Nucleus accumbens (tissue), 56 donors: ENCODE measurements at regions not wholly inside any gene's neighbourhood (a gene's known extent, or its start where the extent isn't known, plus 50 kb on each side); places are given as distances from the start of the nearest gene placed in this dataset.

Experiments
- DNase-seq, 56 donors: peaks; one replicate each; lab custom pipeline; 2025; lab: John Stamatoyannopoulos, UW

GRCh38 chrX:15985937-15986336 lies 131.3 kb upstream of the AP1S2 start:
- no peak for DNase-seq

GRCh38 chrX:15983034-15983433 lies 128.4 kb upstream of the AP1S2 start:
- no peak for DNase-seq

GRCh38 chrX:15977644-15978043 lies 123.0 kb upstream of the AP1S2 start:
- no peak for DNase-seq

GRCh38 chrX:15976396-15976795 lies 121.8 kb upstream of the AP1S2 start:
- DNase-seq = no peak

- no peak for DNase-seq
Observed at GRCh38 chrX:15973946-15974345, 119.3 kb upstream of the AP1S2 start.

- DNase-seq = peak in 43 of 56 donors; percentile 0 to 63 (median 2)
Observed at GRCh38 chrX:15973299-15973698, 118.7 kb upstream of the AP1S2 start.

GRCh38 chrX:15971696-15972095 lies 117.1 kb upstream of the AP1S2 start:
- no peak for DNase-seq

- no peak for DNase-seq
Observed at GRCh38 chrX:15963858-15964257, 109.2 kb upstream of the AP1S2 start.

GRCh38 chrX:15960237-15960636 lies 105.6 kb upstream of the AP1S2 start:
- no peak for DNase-seq

GRCh38 chrX:15956681-15957080 lies 102.1 kb upstream of the AP1S2 start:
- DNase-seq = no peak

GRCh38 chrX:15953801-15954200 lies 99.2 kb upstream of the AP1S2 start:
- DNase-seq = no peak

GRCh38 chrX:15952212-15952611 lies 97.6 kb upstream of the AP1S2 start:
- DNase-seq = no peak

GRCh38 chrX:15948318-15948660 lies 93.7 kb upstream of the AP1S2 start:
- DNase-seq = no peak

GRCh38 chrX:15947648-15948317 lies 93.2 kb upstream of the AP1S2 start:
- DNase-seq = no peak

- DNase-seq = no peak
Observed at GRCh38 chrX:15946783-15947580, 92.4 kb upstream of the AP1S2 start.

GRCh38 chrX:15943391-15943790 lies 88.8 kb upstream of the AP1S2 start:
- DNase-seq = no peak

GRCh38 chrX:15942307-15942706 lies 87.7 kb upstream of the AP1S2 start:
- DNase-seq = no peak

GRCh38 chrX:15939737-15940136 lies 85.1 kb upstream of the AP1S2 start:
- no peak for DNase-seq

- no peak for DNase-seq
Observed at GRCh38 chrX:15938072-15938471, 83.5 kb upstream of the AP1S2 start.

- no peak for DNase-seq
Observed at GRCh38 chrX:15931362-15931761, 76.7 kb upstream of the AP1S2 start.

GRCh38 chrX:15930585-15930984 lies 76.0 kb upstream of the AP1S2 start:
- no peak for DNase-seq

- no peak for DNase-seq
Observed at GRCh38 chrX:15929194-15929593, 74.6 kb upstream of the AP1S2 start.
